ENCODE measurements at regions not wholly inside any gene's neighbourhood (a gene's known extent, or its start where the extent isn't known, plus 50 kb on each side); places are given as distances from the start of the nearest gene placed in this dataset.

- no peak overlapping the region for H3K27ac ChIP-seq
- intact Hi-C loops (cut with DNase I): no loop called here
- H3K27me3 ChIP-seq: no peaks in the 10 kb centered on the region
- H3K4me1 ChIP-seq: no peaks in the 10 kb centered on the region
- DNase-seq (no peak), ATAC-seq (no peak)
- no peaks in the 10 kb centered on the region for H3K36me3 ChIP-seq
- no peaks in the 10 kb centered on the region for H3K9me3 ChIP-seq
- no peak overlapping the region for H3K4me3 ChIP-seq
- TF ChIP-seq CTCF (IDR thresholded peaks at IDR 0.05): no peak
Observed at GRCh38 chrX:138349351-138349750, 362.2 kb downstream of the FGF13 start.

- TF ChIP-seq CTCF (IDR thresholded peaks at IDR 0.05): no peak
- ATAC-seq: no peak
- intact Hi-C loops (cut with DNase I): no loop called here
Observed at GRCh38 chrX:138378876-138379275, 332.6 kb downstream of the FGF13 start.

GRCh38 chrX:138408101-138408500 is 303.4 kb downstream of the FGF13 start:
- Histone ChIP-seq H3K27ac (no peak overlapping the region), H3K4me3 (no peak overlapping the region), H3K4me1 (no peaks in the 10 kb centered on the region), H3K36me3 (no peaks in the 10 kb centered on the region), H3K9me3 (no peaks in the 10 kb centered on the region), H3K27me3 (no peaks in the 10 kb centered on the region)
- intact Hi-C loops (cut with DNase I): no loop called here
- no peak for TF ChIP-seq CTCF (IDR thresholded peaks at IDR 0.05)
- no peak for DNase-seq
- no peak for ATAC-seq

More at GRCh38 chrX:138378876-138379275, 332.6 kb downstream of the FGF13 start:
- no peak for DNase-seq
- Histone ChIP-seq H3K27ac (no peak overlapping the region), H3K9me3 (peaks cover 0 to 6% of the 10 kb centered on the region in 2 donors), H3K4me1 (no peaks in the 10 kb centered on the region), H3K27me3 (no peaks in the 10 kb centered on the region), H3K36me3 (no peaks in the 10 kb centered on the region), H3K4me3 (no peak overlapping the region)

- no peak for ATAC-seq
- no peak for TF ChIP-seq CTCF (IDR thresholded peaks at IDR 0.05)
- no peak overlapping the region for H3K4me3 ChIP-seq
- H3K4me1 ChIP-seq: no peaks in the 10 kb centered on the region
- DNase-seq: no peak
- intact Hi-C loops (cut with DNase I): no loop called here
- H3K27ac ChIP-seq: no peak overlapping the region
- H3K36me3 ChIP-seq: no peaks in the 10 kb centered on the region
- no peaks in the 10 kb centered on the region for H3K27me3 ChIP-seq
- no peaks in the 10 kb centered on the region for H3K9me3 ChIP-seq
Observed at GRCh38 chrX:138411048-138411447, 300.5 kb downstream of the FGF13 start.

Measured in left lung (tissue), 4 donors.